HG03108 (cell line): ENCODE measurements at regions not wholly inside any gene's neighbourhood (a gene's known extent, or its start where the extent isn't known, plus 50 kb on each side); places are given as distances from the start of the nearest gene placed in this dataset.
"Not testable (repeated sequence)": the region's sequence is repeated elsewhere in the genome, so short reads cannot be mapped to it uniquely, and the experiment has no call there.

Source experiments
- ATAC-seq: cut with Tn5 transposase; IDR thresholded peaks from one replicate; pipeline ENCODE4 v1.9.1; 2021; ENCODE audit warnings: moderate library complexity; ENCODE audit not compliant: unreplicated experiment

GRCh38 chr7:6882321-6882721, 56.2 kb upstream of the CCZ1B start:
- ATAC-seq, result not testable (repeated sequence)

- not testable (repeated sequence) for ATAC-seq
Observed at GRCh38 chr7:6883756-6884155, 57.7 kb upstream of the CCZ1B start.

DNA sequence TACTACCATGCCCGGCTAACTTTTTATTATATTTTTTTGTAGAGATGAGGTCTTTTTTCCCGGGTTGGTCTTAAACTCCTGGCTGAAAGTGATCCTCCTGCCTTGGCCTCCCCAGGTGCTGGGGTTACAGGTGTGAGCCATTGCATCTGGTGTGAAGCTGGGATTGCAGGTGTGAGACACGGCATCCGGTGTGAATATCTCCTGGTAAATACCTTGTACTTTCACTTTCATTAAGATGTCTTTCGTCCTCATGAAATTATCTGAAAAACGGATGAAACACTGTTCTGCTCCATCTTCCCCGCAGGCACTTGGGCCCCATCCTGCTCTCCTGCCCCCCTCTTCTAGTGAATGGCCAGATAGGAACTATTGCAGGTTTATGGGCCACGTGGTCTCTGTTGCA, 60.1 kb upstream of the CCZ1B start:
- ATAC-seq, result no peak

- ATAC-seq, result not testable (repeated sequence)
Observed at GRCh38 chr7:6888267-6889045, 62.4 kb upstream of the CCZ1B start.

DNA sequence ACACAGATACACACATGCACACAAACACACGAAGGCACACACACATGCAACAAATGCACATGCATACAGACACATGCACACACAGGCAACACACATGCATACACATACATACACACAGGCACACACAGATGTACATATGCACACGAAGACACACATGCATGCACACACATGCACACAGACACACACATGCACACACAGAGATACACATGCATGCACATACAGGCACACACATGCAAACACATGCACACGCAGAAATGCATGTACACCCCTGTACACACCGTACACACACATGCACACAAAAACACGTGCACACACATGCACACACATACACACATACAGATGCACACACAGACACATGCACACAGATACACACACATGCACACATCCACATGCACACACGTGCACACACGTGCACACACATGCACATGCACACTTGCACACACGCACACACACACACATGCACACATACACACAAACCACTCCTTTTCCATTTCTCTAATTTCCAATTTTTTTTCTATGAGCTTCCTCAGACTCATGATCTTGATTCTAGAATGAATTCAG, 63.3 kb upstream of the CCZ1B start:
- no peak for ATAC-seq

DNA sequence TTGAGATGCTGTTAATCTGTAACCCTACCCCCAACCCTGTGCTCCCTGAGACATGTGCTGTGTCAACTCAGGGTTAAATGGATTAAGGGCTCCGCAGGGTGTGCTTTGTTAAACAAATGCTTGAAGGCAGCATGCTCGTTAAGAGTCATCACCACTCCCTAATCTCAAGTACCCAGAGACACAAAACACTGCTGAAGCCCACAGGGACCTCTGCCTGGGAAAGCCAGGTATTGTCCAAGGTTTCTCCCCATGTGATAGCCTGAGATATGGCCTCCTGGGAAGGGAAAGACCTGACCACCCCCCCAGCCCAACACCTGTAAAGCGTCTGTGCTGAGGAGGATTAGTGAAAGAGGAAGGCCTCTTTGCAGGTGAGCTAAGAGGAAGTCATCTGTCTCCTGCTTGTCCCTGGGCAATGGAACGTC, 76.0 kb upstream of the CCZ1B start:
- not testable (repeated sequence) for ATAC-seq

- ATAC-seq, result not testable (repeated sequence)
Observed at GRCh38 chr7:6903289-6903688, 77.2 kb upstream of the CCZ1B start.

GRCh38 chr7:6903792-6904191, 77.7 kb upstream of the CCZ1B start:
- ATAC-seq, result not testable (repeated sequence)

DNA sequence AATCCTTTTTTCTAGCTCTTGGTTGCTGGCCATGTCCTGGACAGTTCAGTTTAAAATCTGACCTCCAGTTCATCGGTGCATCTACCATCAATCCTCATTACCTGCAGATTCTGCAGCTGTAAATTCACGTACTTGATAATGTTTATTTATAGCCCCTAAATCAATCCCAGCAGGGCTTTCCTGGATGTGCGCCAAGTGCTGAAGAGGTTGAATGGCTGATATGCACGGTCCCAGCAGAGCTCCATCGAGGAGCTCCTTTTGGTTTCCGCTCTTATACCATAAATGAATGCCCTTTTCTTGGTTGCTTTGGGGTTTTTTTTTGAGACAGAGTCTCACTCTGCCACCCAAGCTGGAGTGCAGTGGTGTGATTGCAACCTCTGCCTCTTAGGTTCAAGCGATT, 91.2 kb upstream of the CCZ1B start:
- ATAC-seq, result no peak

GRCh38 chr7:6919169-6919568, 93.1 kb upstream of the CCZ1B start:
- ATAC-seq, result not testable (repeated sequence)

DNA sequence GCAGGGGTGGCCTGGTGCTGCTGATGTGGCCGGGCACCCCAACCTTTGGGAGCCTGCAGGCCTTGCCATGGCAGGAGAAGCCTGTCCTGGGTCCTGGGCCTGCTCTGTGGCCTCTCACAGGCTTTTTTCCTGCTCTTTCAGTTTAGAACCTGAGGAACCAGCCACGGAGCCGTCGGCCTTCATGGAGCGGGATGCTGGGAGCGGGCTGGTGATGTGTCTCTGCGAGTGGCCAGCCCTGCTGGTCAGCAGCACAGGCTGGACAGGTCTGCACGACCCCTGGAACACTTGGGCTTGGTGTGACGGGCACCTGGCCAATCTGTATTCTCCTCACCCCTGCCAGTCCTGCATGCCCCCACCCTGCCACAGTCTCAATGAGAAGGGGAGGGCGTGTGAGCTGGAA, 98.4 kb upstream of the CCZ1B start:
- ATAC-seq, result not testable (repeated sequence)

DNA sequence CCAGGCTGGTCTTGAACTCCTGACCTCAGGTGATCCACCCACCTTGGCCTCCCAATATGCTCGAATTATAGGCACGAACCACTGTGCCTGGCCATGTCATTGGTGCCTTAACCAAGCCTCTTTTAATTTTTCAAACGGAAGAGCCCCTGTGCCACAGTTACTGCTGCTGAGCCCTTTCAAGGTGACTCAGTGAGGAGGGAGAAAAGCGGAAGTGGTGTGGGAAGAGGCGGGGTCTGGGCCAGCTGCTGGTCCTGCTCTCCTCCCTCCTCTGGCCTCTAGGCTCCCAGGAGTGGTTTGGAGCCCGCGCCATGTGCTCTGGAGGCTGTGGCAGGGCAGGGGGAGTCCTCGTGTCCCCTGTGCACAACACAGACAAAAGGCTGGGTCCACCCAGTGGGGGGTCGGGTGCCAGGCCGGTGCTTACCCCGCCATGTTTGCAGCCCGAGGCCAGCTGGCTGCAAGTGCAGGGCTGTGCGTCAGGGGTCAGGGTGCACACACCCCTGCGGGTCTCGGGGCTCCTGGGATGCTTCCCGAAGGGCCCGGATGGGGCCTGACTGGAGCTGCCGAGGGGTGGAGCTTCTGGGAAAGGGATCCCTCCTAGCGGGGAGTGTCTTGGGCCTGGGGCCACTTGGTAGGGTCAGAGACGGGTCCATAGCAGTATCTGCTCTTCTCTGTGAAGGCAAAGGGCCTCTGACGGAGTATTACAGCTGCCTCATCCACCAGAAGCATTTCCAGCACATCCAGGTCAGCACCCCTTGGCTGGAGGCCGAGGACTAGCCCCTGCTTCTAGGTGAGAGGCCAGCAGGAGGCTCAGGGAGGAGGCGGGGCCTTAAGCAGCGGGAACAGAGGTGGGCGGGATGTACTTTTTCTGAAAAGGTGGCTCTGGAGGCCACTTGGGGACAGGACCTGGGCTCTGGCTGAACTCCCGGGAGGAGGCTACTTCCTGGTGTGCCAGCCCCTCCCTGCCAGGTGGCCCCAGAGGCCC, 100.4 kb upstream of the CCZ1B start:
- not testable (repeated sequence) for ATAC-seq

DNA sequence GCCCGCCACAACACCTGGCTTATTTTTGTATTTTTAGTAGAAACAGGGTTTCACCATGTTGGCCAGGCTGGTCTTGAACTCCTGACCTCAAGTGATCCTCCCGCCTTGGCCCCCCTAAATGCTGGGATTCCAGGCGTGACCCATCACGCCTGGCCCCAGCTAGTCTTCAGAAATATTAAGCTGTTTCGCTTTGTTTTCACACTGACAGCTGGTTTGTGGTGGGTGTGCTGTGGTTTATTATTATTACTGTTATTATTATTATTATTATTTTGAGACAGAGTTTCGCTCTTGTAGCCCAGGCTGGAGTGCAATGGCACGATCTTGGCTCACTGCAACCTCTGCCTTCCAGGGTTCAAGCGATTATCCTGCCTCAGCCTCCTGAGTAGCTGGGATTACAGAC, 101.6 kb upstream of the CCZ1B start:
- ATAC-seq, result not testable (repeated sequence)

DNA sequence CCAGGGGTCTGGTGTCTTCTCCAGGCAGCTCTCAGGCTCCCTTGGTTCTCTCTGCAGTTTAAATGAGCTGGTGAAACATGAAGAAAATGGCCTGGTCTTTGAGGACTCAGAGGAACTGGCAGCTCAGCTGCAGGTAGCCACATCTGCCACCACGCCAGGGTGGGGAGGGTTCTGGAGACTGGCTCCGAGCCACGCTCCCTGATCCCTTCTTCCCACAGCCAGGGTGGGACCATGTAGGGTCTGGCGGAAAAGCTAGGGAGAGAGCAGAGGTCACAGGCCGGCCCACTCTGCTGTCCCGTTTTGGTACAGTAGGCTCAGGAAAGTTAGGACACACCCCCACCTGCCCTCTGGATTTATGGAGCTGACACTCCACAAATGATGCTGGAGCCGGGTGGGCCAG, 103.5 kb upstream of the CCZ1B start:
- not testable (repeated sequence) for ATAC-seq

- ATAC-seq, result not testable (repeated sequence)
Observed at GRCh38 chr7:6930081-6930635, 104.1 kb upstream of the CCZ1B start.

DNA sequence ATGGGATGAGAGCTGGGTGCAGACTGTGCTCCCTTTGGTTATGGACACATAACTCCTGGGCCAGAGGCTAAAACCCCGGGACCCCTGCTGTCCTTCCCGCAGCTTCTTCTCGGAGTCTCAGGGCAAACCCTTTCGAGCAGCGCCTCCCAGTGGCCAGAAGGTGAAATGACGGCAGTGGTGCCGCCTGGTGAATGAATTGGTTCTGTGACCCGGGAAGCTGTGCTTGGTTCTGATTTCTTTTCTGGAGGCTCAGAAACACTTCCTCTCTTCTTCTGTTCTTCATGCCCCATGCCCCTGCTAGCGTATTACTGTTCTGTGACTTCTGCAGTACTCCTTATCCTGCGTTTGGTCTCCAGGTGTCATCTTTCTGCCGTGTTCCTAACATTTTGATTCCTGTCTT, 104.7 kb upstream of the CCZ1B start:
- ATAC-seq, result not testable (repeated sequence)

GRCh38 chr7:6931456-6931855, 105.4 kb upstream of the CCZ1B start:
- ATAC-seq, result not testable (repeated sequence)

DNA sequence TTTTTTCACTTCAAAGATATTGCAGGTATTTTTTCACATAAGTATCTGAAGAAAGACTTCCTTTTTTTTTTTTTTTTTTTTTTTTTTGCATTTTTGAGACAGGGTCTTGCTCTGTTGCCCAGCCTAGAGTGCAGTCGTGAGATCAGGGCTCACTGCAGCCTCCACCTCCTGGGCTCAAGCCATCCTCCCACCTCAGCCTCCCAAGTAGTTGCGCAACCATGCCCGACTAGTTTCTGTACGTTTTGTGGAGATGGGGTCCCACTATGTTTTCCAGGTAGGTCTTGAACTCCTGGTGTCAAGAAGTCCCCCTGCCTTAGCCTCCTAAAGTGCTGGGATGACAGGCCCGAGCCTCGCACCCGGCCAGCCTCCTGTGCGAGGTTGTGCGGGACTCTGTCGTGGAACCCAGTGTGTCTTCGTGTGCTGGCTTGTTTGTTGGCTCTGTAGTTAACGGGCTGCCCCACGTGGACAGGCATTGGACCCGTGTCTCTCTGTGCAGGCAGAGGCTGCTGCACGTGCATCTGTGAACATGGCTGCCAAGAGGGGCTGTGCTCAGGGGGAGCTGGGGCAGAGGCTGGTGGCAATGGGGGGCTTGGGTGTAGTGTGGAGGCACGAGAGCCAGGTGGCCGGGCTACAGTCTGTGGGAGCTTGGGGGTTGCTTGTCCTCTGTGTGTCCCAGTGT, 108.0 kb upstream of the CCZ1B start:
- ATAC-seq, result not testable (repeated sequence)

DNA sequence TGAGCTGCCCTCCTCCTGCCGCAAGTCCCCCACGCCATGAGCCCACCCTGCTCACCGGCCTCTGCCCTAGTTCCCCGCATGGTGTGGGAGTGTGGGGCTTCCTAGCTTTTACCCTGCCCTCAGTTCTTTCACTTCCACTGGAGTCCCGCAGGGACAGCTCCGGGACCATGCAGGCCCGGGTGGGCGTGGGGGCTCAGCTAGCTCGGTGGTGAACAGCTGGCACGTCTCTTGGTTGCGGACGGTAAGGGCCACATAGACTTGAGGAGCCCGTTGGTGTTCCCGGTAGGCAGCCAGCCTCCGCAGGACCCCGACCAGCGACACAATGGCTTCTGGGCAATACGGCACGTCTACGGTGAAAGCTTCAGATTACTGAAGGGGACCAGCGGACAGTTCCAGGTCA, 108.9 kb upstream of the CCZ1B start:
- no peak for ATAC-seq

DNA sequence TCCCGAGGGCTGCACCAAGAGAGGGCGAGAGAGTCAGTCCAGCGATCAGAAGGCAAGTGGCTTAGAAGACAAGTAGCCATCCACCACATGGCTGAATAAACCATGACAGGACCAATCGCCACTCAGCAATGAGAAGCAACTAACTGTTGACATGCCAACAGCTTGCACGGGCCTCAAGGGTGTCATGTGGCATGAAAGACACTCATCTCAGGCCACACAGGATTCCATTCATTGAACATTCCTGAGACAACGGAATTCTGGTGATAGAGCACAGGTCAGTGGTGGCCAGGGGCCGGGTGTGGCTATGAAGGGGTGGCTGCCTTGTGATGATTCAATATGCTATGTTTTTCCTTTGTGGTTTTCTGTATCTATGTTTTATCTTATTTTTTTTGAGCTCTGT, 110.6 kb upstream of the CCZ1B start:
- not testable (repeated sequence) for ATAC-seq
